ENCODE measurements at regions not wholly inside any gene's neighbourhood (a gene's known extent, or its start where the extent isn't known, plus 50 kb on each side); places are given as distances from the start of the nearest gene placed in this dataset.

DNA sequence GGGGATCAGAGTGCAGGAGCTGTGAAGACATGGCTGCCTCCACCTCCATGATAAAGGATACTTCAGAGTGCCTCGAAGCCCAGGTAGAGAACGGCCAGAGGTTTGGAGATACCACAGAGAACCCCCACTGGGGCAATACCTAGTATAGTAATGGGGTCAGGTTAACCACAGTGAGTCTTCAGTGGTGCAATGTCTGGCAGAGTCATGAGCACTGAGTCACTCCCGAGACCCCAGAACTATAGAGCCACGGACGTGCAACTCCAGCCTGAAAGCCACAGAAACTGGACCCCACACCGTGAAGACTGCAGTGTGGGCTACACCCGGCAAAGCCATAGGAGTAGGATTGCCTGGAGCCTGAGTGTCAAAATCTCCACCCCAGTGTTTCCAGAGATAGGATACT is 746.6 kb downstream of the CBLN2 start:
- DNase-seq (no peak), ATAC-seq (no peak)
- WGBS, 2 donors: 71% methylated on average over 5 to 7 of the region's 7 CpGs
- TF ChIP-seq POLR2A (IDR thresholded peaks at IDR 0.05): no peak
- H3K4me3 ChIP-seq: no peak overlapping the region
- H3K27ac ChIP-seq: no peak overlapping the region
- H3K4me1 ChIP-seq: no peaks in the 10 kb centered on the region
- intact Hi-C loops (cut with DNase I): no loop called here
- H3K27me3 ChIP-seq: no peaks in the 10 kb centered on the region
- H3K36me3 ChIP-seq (replicated peaks in 1 of 2; ENCODE audit: insufficient read depth in 1 of 2, low read depth in 2 of 2): no peaks in the 10 kb centered on the region
- H3K9me3 ChIP-seq: no peaks in the 10 kb centered on the region

- H3K36me3 ChIP-seq (replicated peaks in 1 of 2; ENCODE audit: insufficient read depth in 1 of 2, low read depth in 2 of 2): no peaks in the 10 kb centered on the region
- DNase-seq: no peak
Measured at GRCh38 chr18:71784777-71785176, 759.4 kb downstream of the CBLN2 start.

DNA sequence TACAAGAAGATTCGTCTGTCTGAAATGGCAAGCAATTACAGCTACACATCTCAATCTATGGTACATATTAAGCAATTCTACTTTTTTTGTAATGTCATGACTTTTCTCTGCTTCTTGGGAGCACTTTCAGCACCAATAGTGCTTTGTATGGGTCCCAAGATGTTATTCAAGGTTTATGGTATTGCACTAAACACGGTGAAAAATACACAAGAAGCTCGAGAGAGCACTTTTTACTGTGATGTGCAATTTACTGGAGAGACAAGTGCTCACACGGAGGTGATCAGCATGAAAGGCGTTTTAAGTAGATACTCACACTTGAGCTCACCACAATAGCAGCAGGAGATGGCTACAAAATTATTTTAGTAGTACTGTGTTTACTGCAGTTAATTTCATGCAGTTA is 783.6 kb downstream of the CBLN2 start:
- WGBS, 2 donors: 61 to 69% methylated on average over 5 of the region's 5 CpGs
- TF ChIP-seq, protein P1, sequence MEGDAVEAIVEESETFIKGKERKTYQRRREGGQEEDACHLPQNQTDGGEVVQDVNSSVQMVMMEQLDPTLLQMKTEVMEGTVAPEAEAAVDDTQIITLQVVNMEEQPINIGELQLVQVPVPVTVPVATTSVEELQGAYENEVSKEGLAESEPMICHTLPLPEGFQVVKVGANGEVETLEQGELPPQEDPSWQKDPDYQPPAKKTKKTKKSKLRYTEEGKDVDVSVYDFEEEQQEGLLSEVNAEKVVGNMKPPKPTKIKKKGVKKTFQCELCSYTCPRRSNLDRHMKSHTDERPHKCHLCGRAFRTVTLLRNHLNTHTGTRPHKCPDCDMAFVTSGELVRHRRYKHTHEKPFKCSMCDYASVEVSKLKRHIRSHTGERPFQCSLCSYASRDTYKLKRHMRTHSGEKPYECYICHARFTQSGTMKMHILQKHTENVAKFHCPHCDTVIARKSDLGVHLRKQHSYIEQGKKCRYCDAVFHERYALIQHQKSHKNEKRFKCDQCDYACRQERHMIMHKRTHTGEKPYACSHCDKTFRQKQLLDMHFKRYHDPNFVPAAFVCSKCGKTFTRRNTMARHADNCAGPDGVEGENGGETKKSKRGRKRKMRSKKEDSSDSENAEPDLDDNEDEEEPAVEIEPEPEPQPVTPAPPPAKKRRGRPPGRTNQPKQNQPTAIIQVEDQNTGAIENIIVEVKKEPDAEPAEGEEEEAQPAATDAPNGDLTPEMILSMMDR (IDR thresholded peaks at IDR 0.05): no peak
- no peak for TF ChIP-seq POLR2A (IDR thresholded peaks at IDR 0.05)
- intact Hi-C loops (cut with DNase I): no loop called here
- Histone ChIP-seq H3K27me3 (no peaks in the 10 kb centered on the region), H3K4me1 (no peaks in the 10 kb centered on the region), H3K27ac (no peak overlapping the region), H3K36me3 (replicated peaks in 1 of 2; ENCODE audit: insufficient read depth in 1 of 2, low read depth in 2 of 2) (no peaks in the 10 kb centered on the region), H3K9me3 (no peaks in the 10 kb centered on the region), H3K4me3 (no peak overlapping the region)
- no peak for DNase-seq
- ATAC-seq: no peak

More at GRCh38 chr18:71784777-71785176, 759.4 kb downstream of the CBLN2 start:
- Histone ChIP-seq H3K27me3 (no peaks in the 10 kb centered on the region), H3K4me1 (no peaks in the 10 kb centered on the region), H3K4me3 (no peak overlapping the region), H3K27ac (no peak overlapping the region), H3K9me3 (no peaks in the 10 kb centered on the region)
- no peak for ATAC-seq
- WGBS, 2 donors: 69 to 76% methylated on average over 4 of the region's 4 CpGs
- intact Hi-C loops (cut with DNase I): no loop called here
- no peak for TF ChIP-seq POLR2A (IDR thresholded peaks at IDR 0.05)
- TF ChIP-seq, protein P1 (IDR thresholded peaks at IDR 0.05): peak in 1 of 7 experiments; percentile 3

- 55 to 57% methylated on average over 1 of the region's 1 CpG for WGBS, 2 donors
- Histone ChIP-seq H3K36me3 (replicated peaks in 1 of 2; ENCODE audit: insufficient read depth in 1 of 2, low read depth in 2 of 2) (no peaks in the 10 kb centered on the region), H3K27me3 (no peaks in the 10 kb centered on the region), H3K4me1 (no peaks in the 10 kb centered on the region), H3K27ac (no peak overlapping the region), H3K4me3 (no peak overlapping the region), H3K9me3 (no peaks in the 10 kb centered on the region)
- no peak for DNase-seq
- intact Hi-C loops (cut with DNase I): no loop called here
- TF ChIP-seq, protein P1 (IDR thresholded peaks at IDR 0.05): no peak
- TF ChIP-seq POLR2A (IDR thresholded peaks at IDR 0.05): no peak
- ATAC-seq: no peak
Measured at GRCh38 chr18:71754246-71754645, 789.9 kb downstream of the CBLN2 start.

DNA sequence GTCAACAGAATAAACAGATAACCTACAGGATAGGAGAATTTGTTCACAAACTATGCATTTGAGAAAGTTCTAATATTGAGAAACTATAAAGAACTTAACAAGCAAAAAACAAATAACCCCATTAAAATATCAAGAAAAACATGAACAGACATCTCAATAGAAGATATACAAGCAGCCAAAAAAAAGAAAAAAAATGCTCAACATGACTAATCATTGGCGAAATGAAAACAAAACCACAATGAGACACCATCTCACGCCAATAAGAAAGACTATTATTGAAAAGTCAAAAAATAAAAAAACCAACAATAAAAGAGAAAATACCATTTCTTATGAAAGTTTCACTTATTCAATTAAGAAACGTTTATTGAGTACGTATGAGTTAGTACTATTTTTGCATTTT is 800.5 kb downstream of the CBLN2 start:
- no peak for DNase-seq
- no peaks in the 10 kb centered on the region for H3K9me3 ChIP-seq
- no peaks in the 10 kb centered on the region for H3K4me1 ChIP-seq
- H3K4me3 ChIP-seq: no peak overlapping the region
- intact Hi-C loops (cut with DNase I): no loop called here
- H3K36me3 ChIP-seq (replicated peaks in 1 of 2; ENCODE audit: insufficient read depth in 1 of 2, low read depth in 2 of 2): no peaks in the 10 kb centered on the region
- TF ChIP-seq, protein P1 (IDR thresholded peaks at IDR 0.05): no peak
- TF ChIP-seq POLR2A (IDR thresholded peaks at IDR 0.05): no peak
- no peaks in the 10 kb centered on the region for H3K27me3 ChIP-seq
- ATAC-seq: no peak
- 65 to 69% methylated on average over 4 of the region's 4 CpGs for WGBS, 2 donors
- H3K27ac ChIP-seq: no peak overlapping the region
